K562 (cell line): ENCODE measurements at regions not wholly inside any gene's neighbourhood (a gene's known extent, or its start where the extent isn't known, plus 50 kb on each side); places are given as distances from the start of the nearest gene placed in this dataset.

Source experiments
- ATAC-seq: fragments of 200-7000 bp; cut with Tn5 transposase; 3 replicates; pipeline ENCODE4 v1.9.1; 2020; ENCODE audit warnings: moderate library complexity
- BruUV-seq: library from RNA; stranded (reverse); fragments of 400-500 nt; replicated peaks from 2 replicates; lab custom pipeline; 2021; lab: Mats Ljungman, UMichigan
- CTCF ChIA-PET: fragments of 300-600 bp; formaldehyde crosslinking; extraction: SDS; loops from one replicate; lab custom pipeline; 2021; ENCODE audit warnings: low intra/inter-chr PET ratio; lab: Yijun Ruan, JAX
- POLR2A ChIA-PET: fragments of 300-600, 350-650 bp; sonication (Branson Sonifier 250); formaldehyde crosslinking; extraction: SDS; loops from one replicate; lab custom pipeline; 2021; ENCODE audit warnings: antibody characterized with exemption, inconsistent platforms; lab: Yijun Ruan, JAX
- DNase-seq, 4 experiments: peaks; one replicate each; pipeline versions ENCODE4 v3.0.0 to v3.0.0-alpha.2; 2011 to 2018; ENCODE audit warnings: low spot score in 3 of 4, mixed read lengths in 3 of 4; ENCODE audit errors: extremely low read depth in 1 of 4
- FAIRE-seq: peaks from 2 replicates; lab custom pipeline; 2011; peaks lifted over from hg19 to GRCh38; lab: Jason Lieb, UNC
- H2AFZ ChIP-seq: 2 replicates; pipeline ENCODE4 v1.6.0; 2011; ENCODE audit warnings: low read depth, low read length, control low read depth, inconsistent platforms
- H3K27ac ChIP-seq: fragments of 200-600 bp; 3 replicates; pipeline ENCODE4 v1.8.0; 2011; ENCODE audit warnings: low read depth, mild to moderate bottlenecking, control low read depth, inconsistent platforms, low read length, moderate library complexity, mixed read lengths; ENCODE audit errors: extremely low read depth
- H3K27me3 ChIP-seq, 2 experiments: fragments of 300-600 bp in 1 of 2; 2 replicates in 1 of 2; 3 replicates in 1 of 2; pipeline versions ENCODE4 v1.6.0 to v1.8.0; 2011; ENCODE audit warnings: inconsistent platforms in 2 of 2, low read length in 2 of 2, mild to moderate bottlenecking in 1 of 2, mixed read lengths in 1 of 2, moderate library complexity in 1 of 2; ENCODE audit not compliant: control insufficient read depth in 2 of 2, insufficient read depth in 2 of 2
- H3K36me3 ChIP-seq: fragments of 300-600 bp; 3 replicates; pipeline ENCODE4 v1.8.0; 2011; ENCODE audit warnings: mild to moderate bottlenecking, low read length, inconsistent platforms; ENCODE audit not compliant: control insufficient read depth, insufficient read depth
- H3K4me1 ChIP-seq, 2 experiments: fragments of 200-600 bp in 1 of 2; replicated peaks in 1 of 2; 2 replicates in 1 of 2; 3 replicates in 1 of 2; pipeline versions ENCODE4 v1.5.1 to v1.8.0; 2011; ENCODE audit warnings: inconsistent platforms in 2 of 2, low read length in 2 of 2, mild to moderate bottlenecking in 1 of 2, mixed read lengths in 1 of 2, moderate library complexity in 1 of 2; ENCODE audit not compliant: control insufficient read depth in 2 of 2, insufficient read depth in 2 of 2
- H3K4me2 ChIP-seq: 2 replicates; pipeline ENCODE4 v1.6.1; 2011; ENCODE audit warnings: low read length, control low read depth, inconsistent platforms, mixed read lengths; ENCODE audit not compliant: insufficient read depth
- H3K4me3 ChIP-seq: fragments of 200-600 bp; sonication (generic), shearing (Covaris generic); 2 replicates; pipeline ENCODE4 v1.5.1; 2016; ENCODE audit warnings: control low read depth, inconsistent platforms
- H3K79me2 ChIP-seq: fragments of 200-600 bp; 3 replicates; pipeline ENCODE4 v1.8.0; 2011; ENCODE audit warnings: low read length, inconsistent platforms; ENCODE audit not compliant: control insufficient read depth, insufficient read depth
- H3K9ac ChIP-seq, 2 experiments: 2 replicates each; pipeline versions ENCODE4 v1.6.0 to v1.6.1; 2011; ENCODE audit warnings: low read depth in 2 of 2, low read length in 2 of 2, control low read depth in 1 of 2, inconsistent platforms in 1 of 2, mild to moderate bottlenecking in 1 of 2, mixed read lengths in 1 of 2; ENCODE audit not compliant: insufficient read depth in 1 of 2
- H3K9me1 ChIP-seq: one replicate; pipeline ENCODE4 v1.6.0; 2011; ENCODE audit warnings: inconsistent platforms, mild to moderate bottlenecking, low read length, moderate library complexity; ENCODE audit not compliant: control insufficient read depth, insufficient read depth
- H3K9me3 ChIP-seq: replicated peaks from 2 replicates; pipeline ENCODE4 v1.5.1; 2011; ENCODE audit warnings: low read depth, low read length, inconsistent platforms; ENCODE audit not compliant: control insufficient read depth, insufficient read depth
- H4K20me1 ChIP-seq: replicated peaks from 2 replicates; pipeline ENCODE4 v1.6.1; 2011; ENCODE audit warnings: low read length, inconsistent platforms, mixed read lengths; ENCODE audit not compliant: control insufficient read depth, insufficient read depth
- L3MBTL2 ChIP-seq: fragments of 450-650 bp; IDR thresholded peaks from 2 replicates; pipeline ENCODE4 v1.6.1; 2016; ENCODE audit warnings: mild to moderate bottlenecking, moderate library complexity
- PTBP1 ChIP-seq: fragments of 200-400 bp; formaldehyde crosslinking; IDR thresholded peaks from 2 replicates; pipeline ENCODE4 v1.6.1; 2017; ENCODE audit warnings: low read depth, low read length
- SMAD2 ChIP-seq: fragments of 150-350 bp; IDR thresholded peaks from 2 replicates; pipeline ENCODE4 v1.6.1; 2014; ENCODE audit warnings: low read depth, mild to moderate bottlenecking, low read length
- WGBS: fragments of 100-300 bp; shearing (Covaris generic); methylation state at CpG from one replicate; pipeline ENCODE4 v1.1.6; 2016; ENCODE audit warnings: low coverage, mixed read lengths; ENCODE audit not compliant: insufficient coverage; ENCODE audit errors: missing lambda C conversion rate; 5-methylcytosine and 5-hydroxymethylcytosine counted together
- in situ Hi-C: fragments of 300-500 bp; cut with MboI; formaldehyde crosslinking; loops from 4 replicates; pipeline ENCODE4 v1.15.0; 2018; ENCODE audit warnings: inconsistent platforms, mixed read lengths
- intact Hi-C: fragments of 100-400 bp; cut with micrococcal nuclease; formaldehyde crosslinking; loops from 2 replicates; pipeline ENCODE4 v1.14.2; 2022
- TF ChIP-seq, protein P1 (sequence below): fragments of 450-650 bp; formaldehyde crosslinking; IDR thresholded peaks from 2 replicates; pipeline ENCODE4 v1.4.0; 2020; ENCODE audit warnings: mild to moderate bottlenecking, mixed read lengths

DNA sequence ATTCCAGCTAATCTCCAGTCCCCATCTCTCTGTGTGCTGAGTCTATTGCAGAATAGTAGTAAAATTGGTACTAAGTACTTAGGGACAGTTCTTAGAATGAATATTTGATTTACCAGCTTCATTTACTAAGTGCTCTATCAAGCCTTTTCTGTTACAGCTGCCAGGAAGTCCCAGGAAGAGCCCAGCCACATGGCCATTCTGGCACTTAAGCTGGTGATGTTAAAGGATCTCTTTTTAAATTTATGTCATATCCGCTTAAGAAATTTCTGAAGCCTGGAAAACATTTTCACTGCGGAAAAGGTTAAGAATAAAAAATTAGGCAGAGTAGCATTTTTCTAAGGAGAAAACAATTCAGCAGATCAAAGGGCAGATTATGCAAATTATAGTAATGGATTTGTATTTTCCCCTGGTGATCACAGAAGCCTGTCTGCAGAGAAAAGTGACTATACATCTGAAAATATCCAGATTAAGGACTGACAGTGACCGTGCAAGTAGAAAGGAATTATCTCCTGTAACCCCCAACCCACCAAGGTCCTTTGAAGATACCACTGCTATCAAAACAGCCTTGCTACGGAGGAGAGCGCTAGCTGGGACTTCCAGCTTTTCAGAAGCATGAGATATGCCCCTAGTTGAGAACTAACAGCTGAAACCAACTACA lies 260.8 kb downstream of the SH3BP4 start:
- intact Hi-C loops, result no loop called here
- Histone ChIP-seq H3K9ac (no peak overlapping the region), H4K20me1 (no peaks in the 10 kb centered on the region), H3K9me1 (no peaks in the 10 kb centered on the region), H3K27ac (no peak overlapping the region), H3K9me3 (no peaks in the 10 kb centered on the region), H3K36me3 (no peaks in the 10 kb centered on the region), H3K4me2 (no peak overlapping the region), H3K4me1 (no peaks in the 10 kb centered on the region)
- WGBS, result 0% methylated on average over 3 of the region's 5 CpGs
- no peak for DNase-seq
- TF ChIP-seq PTBP1 (no peak), SMAD2 (no peak), L3MBTL2 (no peak)
- TF ChIP-seq, protein P1, sequence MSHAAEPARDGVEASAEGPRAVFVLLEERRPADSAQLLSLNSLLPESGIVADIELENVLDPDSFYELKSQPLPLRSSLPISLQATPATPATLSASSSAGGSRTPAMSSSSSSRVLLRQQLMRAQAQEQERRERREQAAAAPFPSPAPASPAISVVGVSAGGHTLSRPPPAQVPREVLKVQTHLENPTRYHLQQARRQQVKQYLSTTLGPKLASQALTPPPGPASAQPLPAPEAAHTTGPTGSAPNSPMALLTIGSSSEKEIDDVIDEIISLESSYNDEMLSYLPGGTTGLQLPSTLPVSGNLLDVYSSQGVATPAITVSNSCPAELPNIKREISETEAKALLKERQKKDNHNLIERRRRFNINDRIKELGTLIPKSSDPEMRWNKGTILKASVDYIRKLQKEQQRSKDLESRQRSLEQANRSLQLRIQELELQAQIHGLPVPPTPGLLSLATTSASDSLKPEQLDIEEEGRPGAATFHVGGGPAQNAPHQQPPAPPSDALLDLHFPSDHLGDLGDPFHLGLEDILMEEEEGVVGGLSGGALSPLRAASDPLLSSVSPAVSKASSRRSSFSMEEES, result no peak
- TF ChIP-seq, all 486 proteins: peak for 0
- no peak for ATAC-seq
- no peak overlapping the region for H2AFZ ChIP-seq
- FAIRE-seq, result no peak
- POLR2A ChIA-PET, result no interaction called here
- no peaks in the 10 kb centered on the region for H3K79me2 ChIP-seq
- CTCF ChIA-PET, result no interaction called here
- H3K27me3 ChIP-seq, result peaks cover 0 to 16% of the 10 kb centered on the region in 2 experiments; a peak in 1 of 5 replicates
- no peak overlapping the region for H3K4me3 ChIP-seq
- BruUV-seq, result no TSS peak
- in situ Hi-C loops, result no loop called here
